ENCODE measurements at regions not wholly inside any gene's neighbourhood (a gene's known extent, or its start where the extent isn't known, plus 50 kb on each side); places are given as distances from the start of the nearest gene placed in this dataset.

- no peak for TF ChIP-seq TAF1 (IDR thresholded peaks at IDR 0.05; ENCODE audit: borderline replicate concordance, insufficient read depth, low read length)
- TF ChIP-seq POLR2AphosphoS5 (IDR thresholded peaks at IDR 0.05; ENCODE audit: low read depth, low read length): no peak
- no peak for TF ChIP-seq SIN3A (IDR thresholded peaks at IDR 0.05; ENCODE audit: borderline replicate concordance, insufficient read depth, low read length)
- TF ChIP-seq REST (IDR thresholded peaks at IDR 0.05; ENCODE audit: insufficient read depth in 1 of 2, low read depth in 2 of 2, low read length in 2 of 2): no peak
These were observed 341.3 kb downstream of the RASEF start for GRCh38 chr9:82721593-82721992.

Data from PFSK-1 (cell line).